WTC11 (cell line): ENCODE measurements at regions not wholly inside any gene's neighbourhood (a gene's known extent, or its start where the extent isn't known, plus 50 kb on each side); places are given as distances from the start of the nearest gene placed in this dataset.

Experiments
- ATAC-seq: fragments of 200-7000 bp; cut with Tn5 transposase; 2 replicates; pipeline ENCODE4 v1.10.0; 2021; ENCODE audit warnings: mild to moderate bottlenecking, moderate library complexity
- CTCF ChIA-PET: fragments of 300-600 bp; sonication (Branson Sonifier 250); formaldehyde crosslinking; loops from one replicate; lab custom pipeline; 2021; ENCODE audit warnings: antibody characterized with exemption; lab: Charles Lee
- POLR2A ChIA-PET: fragments of 350-600 bp; sonication (Branson Sonifier 250); formaldehyde crosslinking; loops from one replicate; lab custom pipeline; 2021; ENCODE audit warnings: antibody characterized with exemption; lab: Charles Lee
- DNase-seq: peaks from one replicate; pipeline ENCODE4 v3.0.0; 2021; ENCODE audit warnings: low spot score
- H3K27ac Mint-ChIP-seq: 2 replicates; pipeline ENCODE4 v1.8.0; 2021; ENCODE audit warnings: mixed read lengths
- H3K27me3 Mint-ChIP-seq: 2 replicates; pipeline ENCODE4 v1.8.0; 2021; ENCODE audit warnings: low read depth, mild to moderate bottlenecking, moderate library complexity, mixed read lengths
- H3K36me3 Mint-ChIP-seq: 2 replicates; pipeline ENCODE4 v1.8.0; 2021; ENCODE audit warnings: mixed read lengths
- H3K4me1 Mint-ChIP-seq: 2 replicates; pipeline ENCODE4 v1.8.0; 2022; ENCODE audit warnings: mixed read lengths
- H3K4me3 Mint-ChIP-seq: 2 replicates; pipeline ENCODE4 v1.8.0; 2021; ENCODE audit warnings: mild to moderate bottlenecking, moderate library complexity, mixed read lengths
- H3K9me3 Mint-ChIP-seq: 2 replicates; pipeline ENCODE4 v1.8.0; 2021; ENCODE audit warnings: mixed read lengths
- ATF1 ChIP-seq: sonication (generic); formaldehyde crosslinking; IDR thresholded peaks from 2 replicates; pipeline ENCODE4 v1.8.1; 2023; ENCODE audit warnings: mild to moderate bottlenecking, moderate library complexity, missing genetic modification reagents
- CBFB ChIP-seq: sonication (generic); formaldehyde crosslinking; IDR thresholded peaks from 2 replicates; pipeline ENCODE4 v1.8.1; 2022; ENCODE audit warnings: mild to moderate bottlenecking, low read depth, missing genetic modification reagents
- CREB1 ChIP-seq: sonication (generic); formaldehyde crosslinking; IDR thresholded peaks from 2 replicates; pipeline ENCODE4 v1.8.0; 2023; ENCODE audit warnings: mild to moderate bottlenecking, missing genetic modification reagents
- ESRRA ChIP-seq: sonication (generic); formaldehyde crosslinking; IDR thresholded peaks from 2 replicates; pipeline ENCODE4 v1.8.1; 2022; ENCODE audit warnings: mild to moderate bottlenecking, missing genetic modification reagents, borderline replicate concordance
- FOXK1 ChIP-seq: sonication (generic); formaldehyde crosslinking; IDR thresholded peaks from 2 replicates; pipeline ENCODE4 v1.8.0; 2022; ENCODE audit warnings: mild to moderate bottlenecking, moderate library complexity, missing genetic modification reagents
- FOXP1 ChIP-seq: sonication (generic); formaldehyde crosslinking; IDR thresholded peaks from 2 replicates; pipeline ENCODE4 v1.8.0; 2022; ENCODE audit warnings: missing genetic modification reagents, mild to moderate bottlenecking, moderate library complexity, borderline replicate concordance
- GABPB1 ChIP-seq: sonication (generic); formaldehyde crosslinking; IDR thresholded peaks from 2 replicates; pipeline ENCODE4 v1.8.1; 2023; ENCODE audit warnings: mild to moderate bottlenecking, missing genetic modification reagents
- GRHL2 ChIP-seq: fragments of 250-450 bp; sonication (Bioruptor Pico); IDR thresholded peaks from 2 replicates; pipeline ENCODE4 v1.8.0; 2022; ENCODE audit warnings: mild to moderate bottlenecking, moderate library complexity; ENCODE audit not compliant: insufficient replicate concordance, severe bottlenecking
- GTF2I ChIP-seq: fragments of 250-450 bp; sonication (Bioruptor Pico); conservative IDR thresholded peaks from 2 replicates; pipeline ENCODE4 v1.4.0; 2021; ENCODE audit warnings: mild to moderate bottlenecking
- MYBL2 ChIP-seq: sonication (generic); formaldehyde crosslinking; IDR thresholded peaks from 2 replicates; pipeline ENCODE4 v1.8.1; 2023; ENCODE audit warnings: mild to moderate bottlenecking, moderate library complexity, missing genetic modification reagents
- NR3C1 ChIP-seq: sonication (generic); formaldehyde crosslinking; conservative IDR thresholded peaks from 2 replicates; pipeline ENCODE4 v1.8.1; 2023; ENCODE audit warnings: low read depth, mild to moderate bottlenecking, missing genetic modification reagents
- OVOL2 ChIP-seq: fragments of 250-450 bp; sonication (Bioruptor Pico); IDR thresholded peaks from 2 replicates; pipeline ENCODE4 v1.9.0; 2021; ENCODE audit warnings: mild to moderate bottlenecking, borderline replicate concordance
- SMAD3 ChIP-seq: sonication (generic); formaldehyde crosslinking; IDR thresholded peaks from 2 replicates; pipeline ENCODE4 v1.8.0; 2022; ENCODE audit warnings: missing genetic modification reagents, mild to moderate bottlenecking, borderline replicate concordance
- SOX15 ChIP-seq: fragments of 250-450 bp; sonication (Bioruptor Pico); IDR thresholded peaks from 2 replicates; pipeline ENCODE4 v1.9.0; 2021; ENCODE audit warnings: mild to moderate bottlenecking
- TEAD1 ChIP-seq: sonication (generic); formaldehyde crosslinking; IDR thresholded peaks from 2 replicates; pipeline ENCODE4 v1.8.0; 2022; ENCODE audit warnings: mild to moderate bottlenecking, missing genetic modification reagents
- ZBTB21 ChIP-seq: sonication (generic); formaldehyde crosslinking; IDR thresholded peaks from 2 replicates; pipeline ENCODE4 v1.8.1; 2023; ENCODE audit warnings: mild to moderate bottlenecking, missing genetic modification reagents, borderline replicate concordance
- ZNF219 ChIP-seq: sonication (generic); formaldehyde crosslinking; IDR thresholded peaks from 2 replicates; pipeline ENCODE4 v1.8.0; 2023; ENCODE audit warnings: missing genetic modification reagents, mild to moderate bottlenecking, borderline replicate concordance
- ZNF263 ChIP-seq: sonication (generic); formaldehyde crosslinking; IDR thresholded peaks from 2 replicates; pipeline ENCODE4 v1.8.1; 2022; ENCODE audit warnings: low read depth, mild to moderate bottlenecking, moderate library complexity, missing genetic modification reagents
- ZNF396 ChIP-seq: fragments of 250-450 bp; sonication (Bioruptor Pico); IDR thresholded peaks from 2 replicates; pipeline ENCODE4 v1.8.0; 2021; ENCODE audit warnings: mild to moderate bottlenecking, moderate library complexity, borderline replicate concordance
- TF ChIP-seq, protein P1 (sequence below): sonication (generic); formaldehyde crosslinking; IDR thresholded peaks from 2 replicates; pipeline ENCODE4 v1.8.0; 2022; ENCODE audit warnings: missing genetic modification reagents
- TF ChIP-seq, protein P2 (sequence below): sonication (generic); formaldehyde crosslinking; IDR thresholded peaks from 2 replicates; pipeline ENCODE4 v1.8.1; 2023; ENCODE audit warnings: mild to moderate bottlenecking, missing genetic modification reagents, moderate library complexity
- TF ChIP-seq, protein P3 (sequence below): fragments of 250-450 bp; sonication (Bioruptor Pico); IDR thresholded peaks from 2 replicates; pipeline ENCODE4 v1.9.0; 2021; ENCODE audit warnings: moderate library complexity, mild to moderate bottlenecking, inconsistent platforms, borderline replicate concordance
- TF ChIP-seq, protein P4 (sequence below): sonication (generic); formaldehyde crosslinking; IDR thresholded peaks from 2 replicates; pipeline ENCODE4 v1.8.1; 2022; ENCODE audit warnings: low read depth, missing genetic modification reagents, borderline replicate concordance
- TF ChIP-seq, protein P5 (sequence below): sonication (generic); formaldehyde crosslinking; IDR thresholded peaks from 2 replicates; pipeline ENCODE4 v1.8.0; 2022; ENCODE audit warnings: mild to moderate bottlenecking, missing genetic modification reagents
- TF ChIP-seq, protein P6 (sequence below): sonication (generic); formaldehyde crosslinking; IDR thresholded peaks from 2 replicates; pipeline ENCODE4 v1.8.1; 2023; ENCODE audit warnings: mild to moderate bottlenecking, missing genetic modification reagents
- TF ChIP-seq, protein P7 (sequence below): fragments of 250-450 bp; sonication (Bioruptor Pico); IDR thresholded peaks from 2 replicates; pipeline ENCODE4 v1.8.0; 2021; ENCODE audit warnings: mild to moderate bottlenecking

DNA sequence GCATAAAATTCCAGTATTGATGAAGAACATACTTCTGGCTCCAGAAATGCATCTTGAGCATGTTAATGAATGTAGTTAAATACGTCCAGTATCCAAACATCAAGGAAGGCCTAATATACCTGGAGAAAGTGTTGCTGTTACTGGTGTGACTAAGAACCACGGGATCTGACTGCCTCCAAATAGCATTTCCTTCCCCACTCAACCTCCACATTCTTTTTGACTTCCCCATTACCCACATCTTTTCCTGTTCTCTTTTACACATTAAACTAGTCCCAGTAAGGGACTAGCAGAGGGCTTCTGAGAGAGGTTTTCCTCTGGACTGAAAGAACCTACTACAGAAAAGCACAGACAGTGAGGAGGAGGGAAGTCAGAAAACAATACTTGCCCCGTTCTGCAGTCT is 482.8 kb upstream of the HTR2C start (continued):
- no peak for TF ChIP-seq OVOL2
- TF ChIP-seq ATF1, result no peak
- no peak for TF ChIP-seq ZNF263 (CRISPR knock-in tag)
- no peak for TF ChIP-seq GTF2I (CRISPR knock-in tag)
- TF ChIP-seq FOXP1 (CRISPR knock-in tag), result no peak
- TF ChIP-seq ESRRA, result no peak
- TF ChIP-seq, protein P1, sequence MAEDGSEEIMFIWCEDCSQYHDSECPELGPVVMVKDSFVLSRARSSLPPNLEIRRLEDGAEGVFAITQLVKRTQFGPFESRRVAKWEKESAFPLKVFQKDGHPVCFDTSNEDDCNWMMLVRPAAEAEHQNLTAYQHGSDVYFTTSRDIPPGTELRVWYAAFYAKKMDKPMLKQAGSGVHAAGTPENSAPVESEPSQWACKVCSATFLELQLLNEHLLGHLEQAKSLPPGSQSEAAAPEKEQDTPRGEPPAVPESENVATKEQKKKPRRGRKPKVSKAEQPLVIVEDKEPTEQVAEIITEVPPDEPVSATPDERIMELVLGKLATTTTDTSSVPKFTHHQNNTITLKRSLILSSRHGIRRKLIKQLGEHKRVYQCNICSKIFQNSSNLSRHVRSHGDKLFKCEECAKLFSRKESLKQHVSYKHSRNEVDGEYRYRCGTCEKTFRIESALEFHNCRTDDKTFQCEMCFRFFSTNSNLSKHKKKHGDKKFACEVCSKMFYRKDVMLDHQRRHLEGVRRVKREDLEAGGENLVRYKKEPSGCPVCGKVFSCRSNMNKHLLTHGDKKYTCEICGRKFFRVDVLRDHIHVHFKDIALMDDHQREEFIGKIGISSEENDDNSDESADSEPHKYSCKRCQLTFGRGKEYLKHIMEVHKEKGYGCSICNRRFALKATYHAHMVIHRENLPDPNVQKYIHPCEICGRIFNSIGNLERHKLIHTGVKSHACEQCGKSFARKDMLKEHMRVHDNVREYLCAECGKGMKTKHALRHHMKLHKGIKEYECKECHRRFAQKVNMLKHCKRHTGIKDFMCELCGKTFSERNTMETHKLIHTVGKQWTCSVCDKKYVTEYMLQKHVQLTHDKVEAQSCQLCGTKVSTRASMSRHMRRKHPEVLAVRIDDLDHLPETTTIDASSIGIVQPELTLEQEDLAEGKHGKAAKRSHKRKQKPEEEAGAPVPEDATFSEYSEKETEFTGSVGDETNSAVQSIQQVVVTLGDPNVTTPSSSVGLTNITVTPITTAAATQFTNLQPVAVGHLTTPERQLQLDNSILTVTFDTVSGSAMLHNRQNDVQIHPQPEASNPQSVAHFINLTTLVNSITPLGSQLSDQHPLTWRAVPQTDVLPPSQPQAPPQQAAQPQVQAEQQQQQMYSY, result no peak
- TF ChIP-seq, protein P2, sequence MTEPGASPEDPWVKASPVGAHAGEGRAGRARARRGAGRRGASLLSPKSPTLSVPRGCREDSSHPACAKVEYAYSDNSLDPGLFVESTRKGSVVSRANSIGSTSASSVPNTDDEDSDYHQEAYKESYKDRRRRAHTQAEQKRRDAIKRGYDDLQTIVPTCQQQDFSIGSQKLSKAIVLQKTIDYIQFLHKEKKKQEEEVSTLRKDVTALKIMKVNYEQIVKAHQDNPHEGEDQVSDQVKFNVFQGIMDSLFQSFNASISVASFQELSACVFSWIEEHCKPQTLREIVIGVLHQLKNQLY, result no peak
- TF ChIP-seq, protein P3, sequence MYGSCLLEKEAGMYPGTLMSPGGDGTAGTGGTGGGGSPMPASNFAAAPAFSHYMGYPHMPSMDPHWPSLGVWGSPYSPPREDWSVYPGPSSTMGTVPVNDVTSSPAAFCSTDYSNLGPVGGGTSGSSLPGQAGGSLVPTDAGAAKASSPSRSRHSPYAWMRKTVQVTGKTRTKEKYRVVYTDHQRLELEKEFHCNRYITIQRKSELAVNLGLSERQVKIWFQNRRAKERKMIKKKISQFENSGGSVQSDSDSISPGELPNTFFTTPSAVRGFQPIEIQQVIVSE (CRISPR knock-in tag), result no peak
- no peak for TF ChIP-seq ZNF219 (CRISPR knock-in tag)
- TF ChIP-seq CBFB (CRISPR knock-in tag), result no peak

DNA sequence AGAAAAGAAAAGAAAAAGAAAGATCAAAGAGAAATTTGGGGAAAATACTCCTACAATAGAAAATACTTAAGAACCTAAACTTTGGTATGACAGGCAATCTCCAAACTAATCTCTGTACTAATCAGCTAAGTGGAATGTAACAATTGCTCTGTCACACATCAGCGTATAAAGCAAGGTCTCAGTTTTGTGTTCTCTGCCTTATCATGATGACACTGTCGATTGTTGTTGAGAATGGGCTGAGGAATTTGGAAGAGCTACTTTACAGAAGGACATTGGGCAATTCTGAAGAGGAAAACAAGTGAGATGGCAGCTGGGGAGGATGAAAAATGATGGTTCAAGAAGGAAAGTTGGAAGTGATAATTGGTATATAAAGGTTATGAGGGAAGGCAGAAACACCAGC is 486.0 kb upstream of the HTR2C start:
- ChIA-PET CTCF (no interaction called here), POLR2A (no interaction called here)
- no peak for DNase-seq
- H3K9me3 Mint-ChIP-seq, result no peaks in the 10 kb centered on the region
- ATAC-seq, result no peak
- no peaks in the 10 kb centered on the region; the same call in 1 of the 2 replicates for H3K27me3 Mint-ChIP-seq
- H3K36me3 Mint-ChIP-seq, result no peaks in the 10 kb centered on the region
- H3K27ac Mint-ChIP-seq, result no peak overlapping the region; the same call in 1 of the 2 replicates
- peaks cover 11% of the 10 kb centered on the region for H3K4me1 Mint-ChIP-seq
- no peak overlapping the region for H3K4me3 Mint-ChIP-seq
- TF ChIP-seq, protein P4, sequence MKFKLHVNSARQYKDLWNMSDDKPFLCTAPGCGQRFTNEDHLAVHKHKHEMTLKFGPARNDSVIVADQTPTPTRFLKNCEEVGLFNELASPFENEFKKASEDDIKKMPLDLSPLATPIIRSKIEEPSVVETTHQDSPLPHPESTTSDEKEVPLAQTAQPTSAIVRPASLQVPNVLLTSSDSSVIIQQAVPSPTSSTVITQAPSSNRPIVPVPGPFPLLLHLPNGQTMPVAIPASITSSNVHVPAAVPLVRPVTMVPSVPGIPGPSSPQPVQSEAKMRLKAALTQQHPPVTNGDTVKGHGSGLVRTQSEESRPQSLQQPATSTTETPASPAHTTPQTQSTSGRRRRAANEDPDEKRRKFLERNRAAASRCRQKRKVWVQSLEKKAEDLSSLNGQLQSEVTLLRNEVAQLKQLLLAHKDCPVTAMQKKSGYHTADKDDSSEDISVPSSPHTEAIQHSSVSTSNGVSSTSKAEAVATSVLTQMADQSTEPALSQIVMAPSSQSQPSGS (CRISPR knock-in tag), result no peak
- TF ChIP-seq TEAD1 (CRISPR knock-in tag) (no peak), ZNF263 (CRISPR knock-in tag) (no peak), SMAD3 (CRISPR knock-in tag) (no peak), NR3C1 (CRISPR knock-in tag) (no peak), GABPB1 (CRISPR knock-in tag) (no peak), CREB1 (no peak), ZBTB21 (no peak), MYBL2 (CRISPR knock-in tag) (no peak), ATF1 (no peak), SOX15 (CRISPR knock-in tag) (no peak), ZNF396 (CRISPR knock-in tag) (no peak), FOXK1 (CRISPR knock-in tag) (no peak), GRHL2 (CRISPR knock-in tag) (no peak)
- TF ChIP-seq, protein P5, sequence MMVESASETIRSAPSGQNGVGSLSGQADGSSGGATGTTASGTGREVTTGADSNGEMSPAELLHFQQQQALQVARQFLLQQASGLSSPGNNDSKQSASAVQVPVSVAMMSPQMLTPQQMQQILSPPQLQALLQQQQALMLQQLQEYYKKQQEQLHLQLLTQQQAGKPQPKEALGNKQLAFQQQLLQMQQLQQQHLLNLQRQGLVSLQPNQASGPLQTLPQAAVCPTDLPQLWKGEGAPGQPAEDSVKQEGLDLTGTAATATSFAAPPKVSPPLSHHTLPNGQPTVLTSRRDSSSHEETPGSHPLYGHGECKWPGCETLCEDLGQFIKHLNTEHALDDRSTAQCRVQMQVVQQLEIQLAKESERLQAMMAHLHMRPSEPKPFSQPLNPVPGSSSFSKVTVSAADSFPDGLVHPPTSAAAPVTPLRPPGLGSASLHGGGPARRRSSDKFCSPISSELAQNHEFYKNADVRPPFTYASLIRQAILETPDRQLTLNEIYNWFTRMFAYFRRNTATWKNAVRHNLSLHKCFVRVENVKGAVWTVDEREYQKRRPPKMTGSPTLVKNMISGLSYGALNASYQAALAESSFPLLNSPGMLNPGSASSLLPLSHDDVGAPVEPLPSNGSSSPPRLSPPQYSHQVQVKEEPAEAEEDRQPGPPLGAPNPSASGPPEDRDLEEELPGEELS, result no peak
- TF ChIP-seq, protein P6, sequence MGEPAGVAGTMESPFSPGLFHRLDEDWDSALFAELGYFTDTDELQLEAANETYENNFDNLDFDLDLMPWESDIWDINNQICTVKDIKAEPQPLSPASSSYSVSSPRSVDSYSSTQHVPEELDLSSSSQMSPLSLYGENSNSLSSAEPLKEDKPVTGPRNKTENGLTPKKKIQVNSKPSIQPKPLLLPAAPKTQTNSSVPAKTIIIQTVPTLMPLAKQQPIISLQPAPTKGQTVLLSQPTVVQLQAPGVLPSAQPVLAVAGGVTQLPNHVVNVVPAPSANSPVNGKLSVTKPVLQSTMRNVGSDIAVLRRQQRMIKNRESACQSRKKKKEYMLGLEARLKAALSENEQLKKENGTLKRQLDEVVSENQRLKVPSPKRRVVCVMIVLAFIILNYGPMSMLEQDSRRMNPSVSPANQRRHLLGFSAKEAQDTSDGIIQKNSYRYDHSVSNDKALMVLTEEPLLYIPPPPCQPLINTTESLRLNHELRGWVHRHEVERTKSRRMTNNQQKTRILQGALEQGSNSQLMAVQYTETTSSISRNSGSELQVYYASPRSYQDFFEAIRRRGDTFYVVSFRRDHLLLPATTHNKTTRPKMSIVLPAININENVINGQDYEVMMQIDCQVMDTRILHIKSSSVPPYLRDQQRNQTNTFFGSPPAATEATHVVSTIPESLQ (CRISPR knock-in tag), result no peak
- TF ChIP-seq, protein P7, sequence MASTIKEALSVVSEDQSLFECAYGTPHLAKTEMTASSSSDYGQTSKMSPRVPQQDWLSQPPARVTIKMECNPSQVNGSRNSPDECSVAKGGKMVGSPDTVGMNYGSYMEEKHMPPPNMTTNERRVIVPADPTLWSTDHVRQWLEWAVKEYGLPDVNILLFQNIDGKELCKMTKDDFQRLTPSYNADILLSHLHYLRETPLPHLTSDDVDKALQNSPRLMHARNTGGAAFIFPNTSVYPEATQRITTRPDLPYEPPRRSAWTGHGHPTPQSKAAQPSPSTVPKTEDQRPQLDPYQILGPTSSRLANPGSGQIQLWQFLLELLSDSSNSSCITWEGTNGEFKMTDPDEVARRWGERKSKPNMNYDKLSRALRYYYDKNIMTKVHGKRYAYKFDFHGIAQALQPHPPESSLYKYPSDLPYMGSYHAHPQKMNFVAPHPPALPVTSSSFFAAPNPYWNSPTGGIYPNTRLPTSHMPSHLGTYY, result no peak
